Erythroblast (primary cell): ENCODE measurements at regions not wholly inside any gene's neighbourhood (a gene's known extent, or its start where the extent isn't known, plus 50 kb on each side); places are given as distances from the start of the nearest gene placed in this dataset.

Experiments
- GATA1 ChIP-seq: IDR thresholded peaks from 2 replicates; pipeline ENCODE4 v1.6.1; 2011; ENCODE audit warnings: low read depth, mild to moderate bottlenecking, control low read depth, low read length, moderate library complexity
- POLR2A ChIP-seq: IDR thresholded peaks from 2 replicates; pipeline ENCODE4 v1.6.1; 2011; ENCODE audit warnings: mild to moderate bottlenecking, low read length

- TF ChIP-seq POLR2A (no peak), GATA1 (no peak)
Observed at GRCh38 chr5:121053055-121053985, 589.2 kb downstream of the PRR16 start.
